Mesothelial cell of epicardium (in vitro differentiated cells): ENCODE measurements at regions not wholly inside any gene's neighbourhood (a gene's known extent, or its start where the extent isn't known, plus 50 kb on each side); places are given as distances from the start of the nearest gene placed in this dataset.
"Not testable (repeated sequence)": the region's sequence is repeated elsewhere in the genome, so short reads cannot be mapped to it uniquely, and the experiment has no call there.

Experiments
- DNase-seq, 2 experiments: peaks; one replicate each; pipeline ENCODE4 v3.0.0; 2021; ENCODE audit warnings: low spot score in 2 of 2; ENCODE audit not compliant: unreplicated experiment in 2 of 2
- H3K27ac Mint-ChIP-seq: 2 replicates; pipeline ENCODE4 v1.8.0; 2021; ENCODE audit warnings: mixed read lengths
- H3K27me3 Mint-ChIP-seq: 2 replicates; pipeline ENCODE4 v1.8.0; 2021; ENCODE audit warnings: low read depth, mixed read lengths
- H3K36me3 Mint-ChIP-seq: 2 replicates; pipeline ENCODE4 v1.8.0; 2021; ENCODE audit warnings: mixed read lengths
- H3K4me1 Mint-ChIP-seq: 2 replicates; pipeline ENCODE4 v1.8.0; 2021; ENCODE audit warnings: mixed read lengths
- H3K4me3 Mint-ChIP-seq: 2 replicates; pipeline ENCODE4 v1.8.0; 2021; ENCODE audit warnings: mild to moderate bottlenecking, moderate library complexity, mixed read lengths
- H3K9me3 Mint-ChIP-seq: 2 replicates; pipeline ENCODE4 v1.8.0; 2021; ENCODE audit warnings: mixed read lengths
- TF ChIP-seq, protein P1 (sequence below): fragments of 200-600 bp; sonication (generic); IDR thresholded peaks from one replicate; pipeline ENCODE4 v1.5.0; 2021; ENCODE audit warnings: antibody characterized with exemption; ENCODE audit not compliant: unreplicated experiment

DNA sequence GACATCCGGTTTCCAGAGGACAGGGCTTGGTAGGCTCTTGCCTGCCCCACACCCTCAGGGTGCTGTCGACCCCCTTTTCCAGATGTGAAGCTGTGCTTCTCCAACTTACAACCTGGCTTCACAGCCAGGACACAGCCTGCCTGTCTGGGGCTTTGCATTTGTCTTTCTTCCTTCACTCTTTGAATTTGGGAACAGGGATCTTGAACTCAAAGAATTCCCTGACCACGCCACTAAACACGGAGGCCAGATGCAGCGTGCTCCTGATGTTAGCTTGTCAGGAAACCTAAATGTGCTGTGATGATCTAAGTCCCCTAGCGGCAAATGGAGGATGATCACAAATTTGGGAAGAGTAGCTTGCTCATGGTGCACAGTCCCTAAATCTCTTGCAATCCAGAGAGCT, 244.8 kb upstream of the RGMA start:
- H3K4me1 Mint-ChIP-seq: peaks cover 30% of the 10 kb centered on the region

DNA sequence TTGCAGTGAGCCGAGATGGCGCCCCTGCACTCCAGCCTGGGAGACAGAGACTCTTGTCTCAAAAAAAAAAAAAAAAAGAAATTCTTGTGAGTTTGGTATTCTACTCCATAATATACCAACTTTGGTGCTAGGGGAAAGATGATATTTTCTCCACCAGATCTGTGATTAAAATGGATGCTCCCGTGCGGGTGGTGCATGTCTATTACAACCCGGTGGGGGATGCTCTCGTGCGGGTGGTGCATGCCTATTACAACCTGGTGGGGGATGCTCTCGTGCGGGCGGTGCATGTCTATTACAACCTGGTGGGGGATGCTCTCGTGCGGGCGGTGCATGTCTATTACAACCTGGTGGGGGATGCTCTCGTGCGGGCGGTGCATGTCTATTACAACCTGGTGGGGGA, 244.1 kb upstream of the RGMA start:
- not testable (repeated sequence) for H3K27ac Mint-ChIP-seq, H3K9me3 Mint-ChIP-seq, DNase-seq, H3K36me3 Mint-ChIP-seq
- peak overlapping the region; percentile 21 for H3K4me3 Mint-ChIP-seq
- H3K4me1 Mint-ChIP-seq: peaks cover 30% of the 10 kb centered on the region
- H3K27me3 Mint-ChIP-seq: peaks cover 67% of the 10 kb centered on the region

More for the DNA sequence above, 244.8 kb upstream of the RGMA start:
- no peak for DNase-seq
- Mint-ChIP-seq H3K27me3 (peaks cover 62% of the 10 kb centered on the region), H3K36me3 (no peaks in the 10 kb centered on the region), H3K27ac (no peak overlapping the region), H3K9me3 (peaks cover 3% of the 10 kb centered on the region), H3K4me3 (no peak overlapping the region)
- TF ChIP-seq, protein P1, sequence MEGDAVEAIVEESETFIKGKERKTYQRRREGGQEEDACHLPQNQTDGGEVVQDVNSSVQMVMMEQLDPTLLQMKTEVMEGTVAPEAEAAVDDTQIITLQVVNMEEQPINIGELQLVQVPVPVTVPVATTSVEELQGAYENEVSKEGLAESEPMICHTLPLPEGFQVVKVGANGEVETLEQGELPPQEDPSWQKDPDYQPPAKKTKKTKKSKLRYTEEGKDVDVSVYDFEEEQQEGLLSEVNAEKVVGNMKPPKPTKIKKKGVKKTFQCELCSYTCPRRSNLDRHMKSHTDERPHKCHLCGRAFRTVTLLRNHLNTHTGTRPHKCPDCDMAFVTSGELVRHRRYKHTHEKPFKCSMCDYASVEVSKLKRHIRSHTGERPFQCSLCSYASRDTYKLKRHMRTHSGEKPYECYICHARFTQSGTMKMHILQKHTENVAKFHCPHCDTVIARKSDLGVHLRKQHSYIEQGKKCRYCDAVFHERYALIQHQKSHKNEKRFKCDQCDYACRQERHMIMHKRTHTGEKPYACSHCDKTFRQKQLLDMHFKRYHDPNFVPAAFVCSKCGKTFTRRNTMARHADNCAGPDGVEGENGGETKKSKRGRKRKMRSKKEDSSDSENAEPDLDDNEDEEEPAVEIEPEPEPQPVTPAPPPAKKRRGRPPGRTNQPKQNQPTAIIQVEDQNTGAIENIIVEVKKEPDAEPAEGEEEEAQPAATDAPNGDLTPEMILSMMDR: no peak

- H3K27ac Mint-ChIP-seq: peak overlapping the region; percentile 73
- DNase-seq: no peak
- H3K27me3 Mint-ChIP-seq: peaks cover 72% of the 10 kb centered on the region
- H3K4me1 Mint-ChIP-seq: peaks cover 30% of the 10 kb centered on the region
- H3K36me3 Mint-ChIP-seq: no peaks in the 10 kb centered on the region
- peaks cover 3% of the 10 kb centered on the region for H3K9me3 Mint-ChIP-seq
- TF ChIP-seq, protein P1: no peak
- peak overlapping the region; percentile 1 for H3K4me3 Mint-ChIP-seq
Measured at GRCh38 chr15:93332168-93332553, 243.2 kb upstream of the RGMA start.

DNA sequence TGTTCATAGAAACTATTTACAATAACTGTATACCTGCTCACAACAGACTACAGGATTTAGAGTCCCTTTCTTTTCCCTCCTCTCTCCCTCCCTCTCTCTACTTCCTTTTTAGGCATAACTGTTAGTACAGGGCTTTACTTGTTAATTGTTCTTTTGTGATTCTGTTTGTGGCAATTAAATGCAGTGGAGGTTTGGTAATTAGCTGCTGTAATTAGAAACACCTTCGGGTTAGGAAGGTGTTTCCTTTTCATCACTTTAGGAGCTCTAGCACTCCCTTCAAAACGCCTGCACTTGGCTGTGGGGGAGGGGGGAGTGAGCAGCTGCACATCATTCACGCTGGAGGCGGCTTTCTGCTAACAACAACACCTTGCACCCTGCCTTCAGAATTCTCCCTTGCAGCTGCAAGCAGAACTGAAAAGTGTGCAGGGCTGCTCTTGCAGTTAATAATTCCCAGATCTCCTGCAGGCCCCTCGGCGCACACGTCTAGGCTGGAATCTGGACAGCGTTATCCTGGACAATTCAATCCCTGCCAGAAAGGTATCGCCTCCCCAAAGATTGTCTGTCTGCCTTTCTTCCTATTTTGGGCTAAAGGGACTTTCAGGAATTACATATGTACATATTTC, 242.6 kb upstream of the RGMA start:
- TF ChIP-seq, protein P1: no peak
- peak overlapping the region; percentile 73 for H3K27ac Mint-ChIP-seq
- H3K4me3 Mint-ChIP-seq: peak overlapping the region; percentile 1
- peaks cover 72% of the 10 kb centered on the region for H3K27me3 Mint-ChIP-seq
- no peaks in the 10 kb centered on the region for H3K36me3 Mint-ChIP-seq
- DNase-seq: no peak
- H3K4me1 Mint-ChIP-seq: peaks cover 30% of the 10 kb centered on the region
- peaks cover 3% of the 10 kb centered on the region for H3K9me3 Mint-ChIP-seq

DNA sequence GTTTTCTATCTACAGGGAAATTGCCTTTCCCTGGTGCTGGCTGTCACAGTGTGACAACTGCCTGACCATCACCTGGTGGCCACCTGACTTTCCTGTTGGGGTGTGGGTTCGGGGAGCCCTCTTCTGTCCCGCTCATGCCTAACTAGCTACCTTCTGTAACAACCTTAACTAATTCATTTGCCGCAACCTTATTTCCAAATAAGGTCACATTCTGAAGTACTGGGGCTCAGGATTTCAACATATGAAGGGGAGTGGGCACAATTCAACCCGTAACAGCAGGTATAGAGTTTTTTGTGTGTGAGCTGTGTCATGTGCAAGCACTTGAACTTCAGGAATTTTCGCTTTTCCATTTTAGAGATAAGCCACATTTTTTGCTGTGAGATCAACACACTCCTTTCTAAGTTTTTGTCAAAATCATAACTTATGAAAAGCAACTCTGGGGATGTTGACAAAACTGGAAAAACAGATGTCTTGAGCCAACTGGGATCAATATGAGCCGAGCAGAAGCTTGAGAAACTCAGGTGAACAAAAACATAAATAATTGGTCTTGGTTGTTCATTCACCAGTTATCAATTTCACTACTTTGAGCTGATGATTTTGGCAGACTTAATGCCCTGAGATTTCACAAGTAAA, 242.0 kb upstream of the RGMA start:
- Mint-ChIP-seq H3K27ac (peak overlapping the region; percentile 73), H3K27me3 (peaks cover 66% of the 10 kb centered on the region), H3K36me3 (no peaks in the 10 kb centered on the region), H3K4me1 (peaks cover 30% of the 10 kb centered on the region), H3K9me3 (peaks cover 3% of the 10 kb centered on the region), H3K4me3 (peak overlapping the region; percentile 1)
- DNase-seq: no peak
- TF ChIP-seq, protein P1: no peak

- Mint-ChIP-seq H3K4me1 (peaks cover 25% of the 10 kb centered on the region), H3K27me3 (peaks cover 33% of the 10 kb centered on the region), H3K9me3 (no peaks in the 10 kb centered on the region), H3K27ac (no peak overlapping the region), H3K4me3 (no peak overlapping the region), H3K36me3 (no peaks in the 10 kb centered on the region)
- TF ChIP-seq, protein P1: no peak
- no peak for DNase-seq
Measured at GRCh38 chr15:93327364-93327763, 238.4 kb upstream of the RGMA start.
